ENCODE measurements at regions not wholly inside any gene's neighbourhood (a gene's known extent, or its start where the extent isn't known, plus 50 kb on each side); places are given as distances from the start of the nearest gene placed in this dataset.

DNA sequence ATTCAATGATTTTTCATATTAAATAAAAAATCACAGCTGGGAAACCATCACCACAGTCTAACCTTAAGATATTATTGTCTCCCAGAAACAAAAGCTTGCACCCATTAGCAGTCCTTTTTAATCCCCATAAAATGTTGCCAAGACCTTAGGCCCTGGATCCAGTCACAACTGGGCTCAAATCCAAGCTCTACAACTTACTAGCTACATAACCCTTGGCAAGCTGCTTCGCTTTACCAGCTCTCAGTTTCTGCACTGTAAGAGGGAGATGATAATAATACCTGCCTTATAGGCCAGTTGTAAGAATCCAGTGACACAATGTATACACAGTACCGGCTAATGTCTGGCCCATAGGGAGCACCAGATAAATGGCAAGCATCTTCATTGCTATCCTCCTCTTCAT is 400.9 kb upstream of the FGF13 start:
- no peak for DNase-seq

DNA sequence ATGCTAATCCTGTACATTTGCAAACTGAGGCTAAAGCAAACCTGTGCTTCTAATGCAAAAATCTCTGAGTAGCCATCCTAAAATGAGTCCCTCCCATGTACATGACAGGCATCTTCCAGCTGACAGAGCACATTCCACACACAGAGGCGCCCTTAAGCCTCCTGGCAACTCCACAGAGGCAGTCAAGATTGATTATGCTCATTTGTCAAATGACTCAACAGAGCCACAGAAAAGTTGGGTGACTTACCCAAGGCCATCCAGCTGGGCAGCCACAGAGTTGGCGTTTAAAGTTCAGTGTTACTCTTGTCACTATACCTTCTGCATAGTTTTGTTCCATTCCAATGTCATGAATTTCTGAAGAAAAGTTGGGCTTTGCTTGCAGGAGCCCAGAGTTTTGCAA is 394.6 kb upstream of the FGF13 start:
- no peak for DNase-seq

DNA sequence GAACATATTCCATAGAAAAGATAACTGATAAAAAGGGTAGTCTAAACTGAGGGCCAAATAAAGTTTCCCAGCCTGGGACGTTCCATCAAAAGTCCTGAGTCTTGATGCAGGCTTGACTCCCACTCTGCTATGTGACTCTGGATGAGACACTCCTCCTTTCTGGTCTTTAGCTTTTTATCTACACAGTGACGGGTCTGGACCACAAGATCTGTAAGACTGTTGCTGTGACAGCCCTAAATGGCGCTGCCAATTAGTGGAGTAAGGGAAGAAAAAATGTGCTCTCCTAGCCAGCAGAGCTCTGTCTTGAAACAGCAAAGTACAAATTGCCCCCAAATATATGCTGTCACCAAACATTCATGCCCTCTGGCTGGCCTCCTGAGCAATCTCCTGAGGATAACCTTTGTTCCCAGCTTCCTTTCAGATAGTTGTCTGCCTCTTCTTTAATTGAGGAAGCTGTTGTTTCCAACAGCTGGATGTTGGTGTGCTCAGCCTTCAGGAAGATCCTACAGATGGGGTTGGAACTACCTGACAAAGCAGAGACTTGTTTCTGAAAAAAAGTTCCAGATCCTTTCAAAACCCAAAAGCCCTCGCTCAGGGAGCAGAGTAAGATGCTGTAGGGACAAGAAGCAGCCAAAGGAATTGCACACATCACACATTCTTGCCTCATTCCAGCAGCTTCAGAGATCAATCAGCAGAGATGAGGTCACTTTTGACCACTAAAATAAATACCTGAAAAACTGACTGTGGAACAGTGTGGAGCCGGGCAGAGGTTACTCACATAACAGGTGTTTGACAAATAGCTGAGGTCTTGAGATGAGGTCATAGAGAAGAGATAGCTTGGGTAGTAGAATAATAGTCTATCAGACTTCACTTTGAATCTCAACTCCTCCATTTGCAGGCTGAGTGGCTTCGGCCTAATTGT is 383.4 kb upstream of the FGF13 start:
- no peak for DNase-seq

DNA sequence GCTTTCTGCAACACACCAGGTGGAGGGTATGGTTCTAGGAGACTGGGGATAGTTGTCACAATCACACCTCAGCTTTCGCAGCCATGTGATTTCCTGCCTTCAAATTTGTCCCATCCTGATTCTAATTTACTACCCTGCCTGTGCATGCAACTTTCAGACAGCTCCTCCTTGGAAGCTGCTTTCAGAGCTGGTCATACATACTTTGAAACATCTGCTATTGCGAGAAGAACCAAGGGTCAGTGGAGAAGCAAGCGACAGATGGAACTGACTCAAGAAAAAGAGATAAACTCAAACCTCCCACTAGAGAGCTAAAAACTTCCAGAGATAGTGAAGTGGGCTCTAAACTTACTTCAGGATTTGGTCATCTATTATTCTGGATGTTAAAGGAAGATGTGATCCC is 381.7 kb upstream of the FGF13 start:
- no peak for DNase-seq

DNA sequence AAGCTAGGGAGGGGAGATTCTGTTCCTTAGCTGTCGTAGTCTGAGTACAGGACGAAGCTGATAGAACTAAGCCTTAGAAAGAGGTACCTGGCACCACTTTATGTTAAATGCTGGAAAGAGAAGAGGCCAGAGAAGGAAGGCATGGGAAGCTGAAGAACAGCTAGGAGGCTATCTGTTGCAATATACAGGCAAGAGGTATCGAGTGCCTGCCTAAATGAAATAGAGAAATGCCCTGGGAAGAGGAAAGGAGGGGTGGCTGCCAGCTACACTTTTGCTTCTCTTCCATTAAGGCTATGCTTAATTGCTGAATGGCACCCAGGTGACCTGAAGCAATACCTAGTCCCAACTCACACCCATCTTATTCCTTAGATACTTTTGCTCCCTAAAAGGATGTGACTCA is 380.4 kb upstream of the FGF13 start:
- no peak for DNase-seq

DNA sequence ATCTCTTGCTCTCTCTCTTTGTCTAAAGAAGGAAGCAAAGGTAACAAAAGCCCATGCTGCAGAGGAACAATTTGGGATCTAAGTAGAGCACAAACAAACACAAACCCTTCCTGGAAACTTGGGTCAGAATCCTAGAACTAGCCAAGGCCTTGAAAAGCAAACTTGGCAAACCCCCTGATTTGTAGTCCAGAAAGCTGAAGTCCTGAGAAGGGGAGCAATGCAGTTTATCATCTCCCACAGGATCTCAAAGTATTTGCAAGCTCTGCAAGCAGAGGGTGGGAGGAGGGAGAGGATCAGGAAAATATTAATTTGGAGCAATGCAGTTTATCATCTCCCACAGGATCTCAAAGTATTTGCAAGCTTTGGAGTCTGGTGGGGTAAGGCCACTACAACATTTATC is 379.5 kb upstream of the FGF13 start:
- DNase-seq: no peak

DNA sequence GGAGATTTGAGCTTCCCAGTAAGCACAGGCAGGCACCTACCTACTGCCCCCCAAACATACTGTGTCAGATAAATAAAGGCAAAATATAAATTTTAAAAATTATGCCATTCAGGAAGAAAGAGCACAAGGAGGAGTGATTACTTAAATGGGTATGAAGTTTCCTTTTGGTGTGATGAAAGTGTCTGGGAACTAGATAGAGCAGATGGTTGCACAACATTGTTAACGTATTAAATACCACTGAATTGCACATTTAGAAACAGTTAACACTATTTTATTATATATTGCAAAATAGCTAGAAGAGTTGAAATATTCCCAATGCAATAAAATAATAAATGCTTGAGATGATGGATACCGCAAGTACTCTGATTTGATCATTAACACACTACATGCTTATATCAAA is 374.7 kb upstream of the FGF13 start:
- DNase-seq: no peak

DNA sequence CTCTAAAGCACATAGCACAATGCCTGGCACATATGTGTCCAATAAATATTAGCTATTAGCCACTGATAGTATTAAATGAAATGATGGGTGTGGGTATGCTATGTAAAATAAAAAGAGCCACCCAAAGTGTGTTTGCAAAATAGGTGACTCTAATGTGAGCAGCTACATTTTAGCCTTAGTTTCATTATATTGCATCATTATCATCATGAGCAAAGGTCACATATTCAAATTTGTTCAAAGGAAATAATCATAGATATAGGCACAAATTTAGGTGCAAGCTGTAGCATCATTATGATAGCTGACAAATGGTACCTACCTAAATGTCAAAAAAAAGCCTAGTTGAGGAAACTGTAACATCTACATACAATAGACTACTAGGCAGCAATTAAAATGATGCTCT is 373.9 kb upstream of the FGF13 start:
- DNase-seq: no peak

DNA sequence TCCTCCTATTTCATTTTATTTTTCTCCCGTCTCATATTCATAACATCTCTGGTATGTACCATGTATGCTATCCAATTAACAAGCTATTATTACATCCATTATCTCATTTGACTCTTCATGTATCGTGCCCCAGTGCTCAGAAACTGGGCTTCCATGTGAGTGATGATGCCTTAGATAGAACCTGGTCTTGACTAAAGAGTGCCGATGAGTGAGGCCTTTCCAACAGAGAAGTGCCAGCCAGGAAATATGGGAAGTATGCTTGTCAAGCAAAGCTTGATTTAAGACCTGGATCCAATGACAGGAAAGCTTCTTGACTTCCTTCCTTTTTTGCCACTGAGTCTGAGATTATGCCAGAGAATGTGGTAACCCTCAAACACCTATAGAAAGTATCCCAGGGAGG is 371.7 kb upstream of the FGF13 start:
- DNase-seq: no peak

DNA sequence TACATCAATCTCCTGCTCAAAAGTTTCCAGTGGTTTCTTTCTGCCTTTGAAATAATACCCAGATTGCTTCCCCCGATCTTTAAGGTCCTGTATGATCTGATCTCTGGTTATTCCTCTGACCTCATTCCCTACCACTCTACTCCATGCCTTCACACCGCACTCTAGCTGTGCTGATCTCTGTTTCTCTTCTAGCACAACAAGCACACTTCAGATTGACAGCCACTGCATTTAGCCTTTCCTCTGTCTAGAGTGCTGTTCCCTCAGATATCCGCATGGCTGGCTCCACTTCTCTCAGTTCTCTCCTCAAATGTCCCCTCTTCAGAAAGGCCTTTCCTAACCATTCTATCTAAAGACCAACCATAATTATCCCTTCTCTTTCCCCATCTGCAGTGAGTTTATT is 370.4 kb upstream of the FGF13 start:
- no peak for DNase-seq

DNA sequence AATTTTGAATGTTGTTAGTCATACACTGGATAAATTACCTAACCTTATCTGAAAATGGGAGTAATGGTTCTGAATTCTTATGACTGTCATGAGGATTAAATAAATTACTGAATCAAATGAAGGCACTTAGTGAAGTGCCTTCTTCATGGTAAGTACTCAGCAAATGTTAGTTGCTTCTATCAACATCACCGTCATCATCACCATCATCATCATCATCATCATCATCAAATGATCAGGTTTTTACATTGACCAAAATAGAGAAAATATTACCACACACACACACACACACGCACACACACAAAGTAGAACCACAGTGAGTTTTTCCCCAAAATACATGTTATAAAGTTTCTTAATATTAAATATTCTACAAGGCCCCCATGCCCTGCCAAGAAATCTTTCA is 368.3 kb upstream of the FGF13 start:
- no peak for DNase-seq

DNA sequence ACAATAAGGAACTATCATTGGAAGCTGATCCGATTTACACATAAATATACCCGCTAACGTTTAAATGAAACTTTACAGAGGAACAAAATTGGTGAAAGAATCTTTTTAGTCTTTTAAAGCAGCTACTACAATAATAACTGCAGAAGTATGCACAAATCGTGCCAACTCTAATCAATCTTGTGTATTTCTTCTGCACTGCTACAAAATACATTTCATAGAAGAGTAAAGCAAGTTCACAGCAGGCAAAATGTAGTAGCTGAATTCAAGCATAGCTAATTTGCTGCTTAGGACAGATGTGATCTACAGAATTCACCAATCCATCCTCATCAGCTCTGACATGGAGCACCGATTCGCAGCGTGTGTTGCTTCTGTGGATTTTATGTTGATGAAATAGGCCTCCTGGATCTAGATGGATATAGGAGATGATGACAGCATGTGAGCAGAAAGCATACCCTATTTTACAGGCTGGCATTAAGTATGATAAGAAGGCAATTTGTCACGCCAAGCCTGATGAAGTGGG is 367.3 kb upstream of the FGF13 start:
- DNase-seq: no peak

DNA sequence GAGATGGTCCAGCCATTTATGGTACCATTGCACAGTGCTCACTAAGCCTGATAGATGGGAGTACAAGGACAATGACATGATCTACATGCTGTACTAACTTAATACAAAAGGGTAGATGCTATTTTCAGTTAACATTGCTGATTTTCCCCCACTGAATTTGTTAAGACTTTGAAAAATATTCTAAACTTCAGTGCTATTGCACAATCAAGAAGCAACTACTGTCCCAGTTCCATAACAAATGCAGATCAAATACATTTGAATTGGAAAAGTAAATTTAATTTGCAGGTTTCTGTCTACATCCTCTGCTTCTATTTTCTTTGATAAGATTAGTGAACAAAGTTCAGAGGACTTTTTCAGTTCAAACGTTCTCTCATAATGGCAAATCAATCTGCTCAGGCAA is 366.8 kb upstream of the FGF13 start:
- no peak for DNase-seq

DNA sequence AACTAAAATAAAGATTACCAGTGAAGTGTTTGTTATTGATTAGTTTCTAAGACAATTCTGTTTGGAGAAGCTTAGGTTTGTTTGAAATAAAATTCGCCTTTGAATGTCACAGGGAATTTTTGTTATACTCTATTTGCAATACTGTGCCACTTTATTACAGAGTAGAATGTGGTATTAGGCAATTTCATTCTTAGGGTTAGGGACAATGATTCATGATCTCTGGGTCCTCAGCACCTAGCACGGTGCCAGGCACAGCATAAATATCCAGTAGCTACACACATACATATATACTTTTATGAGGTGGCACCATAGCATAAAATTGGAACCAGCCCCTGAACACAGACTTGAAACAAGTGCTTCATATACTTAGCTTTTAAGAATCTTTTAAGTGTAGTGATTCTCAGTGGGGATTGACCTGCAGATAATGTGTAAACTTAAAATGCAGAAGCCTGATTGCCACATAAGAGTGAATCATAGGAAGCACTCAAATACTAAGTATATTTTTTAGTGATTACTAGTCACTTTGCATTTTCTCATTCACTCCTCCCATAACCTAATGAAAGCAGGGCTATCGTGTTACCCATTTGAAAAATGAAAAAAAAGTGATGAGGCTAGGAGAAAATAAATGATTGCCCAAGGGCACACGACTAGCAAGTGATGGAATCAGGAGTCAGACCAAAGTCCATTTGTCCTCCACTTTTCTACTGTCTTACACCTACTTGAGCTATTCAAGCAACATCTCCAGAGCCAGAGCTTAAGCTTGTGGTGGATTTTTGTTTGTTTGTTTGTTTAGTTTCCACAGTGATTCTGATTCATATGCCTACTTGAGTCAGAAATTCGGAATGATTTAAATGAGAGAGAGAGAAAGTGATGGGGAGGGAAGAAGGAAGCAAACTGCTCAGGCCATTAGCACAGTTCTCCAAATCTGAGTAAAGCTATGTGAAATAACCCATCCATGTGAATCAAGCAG is 366.0 kb upstream of the FGF13 start:
- DNase-seq: no peak

DNA sequence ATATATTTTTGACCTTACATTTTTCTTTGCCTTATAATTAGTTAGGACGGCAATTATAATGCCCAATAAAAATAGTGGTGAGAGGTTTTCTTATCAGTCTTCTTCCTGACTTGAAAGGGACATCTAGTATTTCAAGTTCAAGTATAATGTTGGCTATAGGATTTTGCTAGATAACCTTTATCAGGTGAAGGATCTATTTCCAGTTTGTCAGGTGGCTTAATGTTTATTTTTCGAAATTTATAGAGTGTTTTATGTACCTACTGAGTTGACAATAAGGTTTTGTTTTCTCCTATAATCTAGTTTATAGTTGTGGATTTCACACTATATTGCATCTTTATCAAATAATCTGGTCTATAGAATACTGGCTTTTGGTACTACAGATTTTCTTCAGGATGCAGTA is 351.8 kb upstream of the FGF13 start:
- DNase-seq: no peak

DNA sequence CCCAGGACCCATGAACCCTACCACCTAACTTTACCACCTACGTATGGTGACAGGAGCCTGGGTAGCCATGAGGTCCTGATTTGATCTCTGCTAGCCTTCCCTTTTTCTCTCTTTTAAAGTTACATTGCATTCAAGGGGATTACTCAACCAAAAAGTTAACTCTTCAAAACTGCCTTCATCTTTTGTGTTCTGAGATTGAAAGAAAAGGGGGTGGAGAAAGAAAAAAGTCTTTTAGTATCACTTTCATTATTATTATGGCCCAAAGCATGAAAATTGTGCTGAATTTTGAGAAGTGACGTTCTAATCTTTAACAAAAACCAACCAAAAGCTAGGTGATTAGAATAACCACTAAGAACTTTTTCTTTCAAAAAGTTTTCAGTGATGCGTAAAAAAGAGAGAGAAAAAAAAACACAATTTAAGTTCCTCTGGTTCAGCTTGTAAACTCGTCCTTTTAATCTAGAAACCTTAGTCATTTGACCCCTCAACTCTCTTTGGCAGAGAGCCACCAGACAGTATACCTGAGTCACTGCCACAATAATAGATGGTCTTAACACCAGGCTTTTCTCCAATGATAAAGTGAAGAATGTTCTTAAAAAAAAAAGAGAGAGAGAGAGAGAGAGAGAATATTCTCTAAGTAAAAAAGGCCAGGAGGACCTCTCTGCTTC is 347.4 kb upstream of the FGF13 start:
- DNase-seq: no peak

DNA sequence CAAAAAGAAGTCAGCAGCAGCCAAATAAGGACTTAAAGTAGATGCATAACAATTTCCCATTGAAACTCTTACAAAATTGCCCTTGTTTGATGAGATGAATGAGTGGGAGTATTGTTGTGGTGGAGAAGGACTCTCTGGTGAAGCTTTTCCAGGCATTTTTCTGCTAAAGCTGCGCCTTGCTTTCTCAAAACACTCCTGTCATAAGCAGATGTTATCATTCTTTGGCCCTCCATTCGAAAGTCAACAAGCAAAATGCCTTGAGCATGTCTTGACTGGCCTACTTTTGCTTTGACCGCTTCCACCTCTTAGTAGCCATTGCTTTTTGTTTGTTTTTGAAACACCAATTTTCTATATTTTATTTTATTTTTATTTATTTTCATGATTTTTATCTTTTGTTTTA is 340.9 kb upstream of the FGF13 start:
- DNase-seq: no peak

DNA sequence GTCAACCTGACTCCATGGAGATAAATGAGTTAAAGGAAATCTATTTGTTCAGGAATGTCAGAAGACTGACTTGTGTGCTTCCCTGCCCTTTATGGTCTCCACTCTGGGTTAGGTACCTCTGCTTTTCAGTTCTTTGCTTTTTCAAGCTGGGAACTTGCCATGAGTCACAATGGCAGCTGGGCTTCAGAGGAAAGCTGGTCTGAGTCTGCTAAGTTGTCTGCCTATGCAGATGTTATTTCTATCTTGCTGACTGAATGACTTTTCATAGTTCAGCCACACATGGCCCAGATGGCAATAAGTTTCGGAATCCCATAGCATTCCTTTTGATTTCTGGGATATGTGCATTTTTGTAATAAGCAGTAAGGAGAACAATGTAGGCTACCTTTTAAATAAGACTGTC is 337.9 kb upstream of the FGF13 start:
- DNase-seq: no peak

DNA sequence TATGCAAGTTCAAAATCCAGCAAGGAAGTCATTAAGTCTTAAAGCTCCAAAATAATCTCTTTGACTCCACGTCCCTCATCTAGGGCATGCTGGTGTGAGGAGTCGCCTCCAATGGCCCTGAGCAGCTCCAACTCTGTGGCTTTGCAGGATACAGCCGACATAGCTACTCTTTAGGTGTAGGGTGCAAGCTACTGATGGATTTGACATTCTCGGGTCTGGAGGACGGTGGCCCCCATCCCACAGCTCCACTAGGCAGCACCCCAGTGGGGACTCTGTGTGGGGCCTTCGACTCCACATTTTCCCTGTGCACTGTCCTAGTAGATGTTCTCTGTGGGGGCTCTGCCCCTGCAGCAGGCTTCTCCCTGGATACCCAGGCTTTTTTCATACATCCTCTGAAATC is 333.2 kb upstream of the FGF13 start:
- DNase-seq: no peak

DNA sequence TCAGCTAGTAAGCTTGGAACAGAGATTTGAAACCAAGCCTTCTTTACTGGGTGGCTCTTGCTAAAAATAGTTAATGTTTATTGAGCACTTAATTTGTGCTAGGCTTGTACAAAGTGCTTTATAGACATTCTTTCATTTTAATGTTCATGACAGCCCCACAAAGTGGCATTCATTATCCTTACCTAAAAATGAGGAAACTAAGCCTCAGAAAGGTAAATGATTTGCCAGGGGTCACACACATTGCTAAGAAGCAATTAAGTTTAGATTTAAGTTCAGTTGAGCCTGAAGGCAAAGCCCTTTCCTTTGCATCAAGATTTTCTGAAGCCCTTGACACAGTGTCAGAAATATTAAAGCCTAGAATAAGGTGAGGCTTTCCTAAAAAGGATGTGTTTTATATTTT is 327.5 kb upstream of the FGF13 start:
- no peak for DNase-seq

DNA sequence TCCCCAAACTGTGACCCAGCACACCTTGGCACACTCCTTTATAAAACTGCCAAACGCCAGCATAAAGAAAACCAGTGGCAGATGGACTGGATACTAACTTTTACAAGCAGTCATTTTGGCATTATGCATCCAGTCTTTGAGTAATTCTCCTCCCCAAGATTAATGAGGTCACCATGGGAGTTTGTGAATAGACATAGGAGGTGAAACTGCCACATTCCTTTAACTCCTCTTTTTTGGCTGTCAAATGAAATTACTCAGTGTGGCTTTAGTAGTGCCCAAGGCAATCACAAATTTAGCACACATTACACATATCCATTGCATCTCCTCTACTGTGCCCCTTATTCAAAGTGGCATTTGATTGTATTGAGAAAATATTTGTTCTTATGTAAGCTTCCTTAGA is 315.3 kb upstream of the FGF13 start:
- no peak for DNase-seq

DNA sequence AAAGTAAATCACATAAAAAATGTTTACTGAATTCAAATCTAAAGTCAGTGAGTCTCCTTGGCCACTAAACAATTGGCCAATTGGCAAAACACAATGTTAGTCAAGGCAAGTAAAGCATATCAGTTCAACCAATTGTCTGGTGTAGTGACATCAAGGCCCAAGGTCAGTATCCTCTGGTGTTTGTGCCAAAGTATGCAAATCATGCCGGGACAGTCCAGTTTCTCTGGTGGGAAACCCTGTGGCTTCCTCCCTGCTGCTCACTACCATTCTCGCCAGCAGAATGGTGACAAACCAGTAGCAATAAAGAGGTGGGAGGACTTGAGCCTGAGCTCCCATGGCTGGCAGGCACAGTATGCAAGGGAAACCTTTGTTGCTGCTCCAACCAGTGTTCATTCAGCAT is 314.9 kb upstream of the FGF13 start:
- no peak for DNase-seq

DNA sequence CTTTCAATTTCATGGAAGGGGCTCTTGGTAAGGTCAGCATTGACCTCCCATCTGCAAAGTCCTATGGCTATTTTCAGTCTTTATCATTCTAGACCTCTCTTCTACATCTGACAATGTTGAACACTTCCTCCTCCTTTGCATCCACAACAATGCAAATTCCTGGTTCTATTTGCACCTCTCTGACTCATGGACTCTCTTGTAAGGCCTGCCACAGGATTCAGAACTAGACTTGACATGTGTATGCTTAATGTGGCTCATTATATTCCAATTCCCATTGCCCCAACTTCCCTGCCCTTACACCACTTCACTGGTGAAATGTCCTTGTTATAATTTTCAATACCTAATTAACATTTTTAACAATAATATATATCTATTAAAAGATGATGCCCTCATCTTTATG is 314.3 kb upstream of the FGF13 start:
- DNase-seq: no peak

Measured in NCI-H524 treated with DMSO at 0.1 percent for 48 hours (cell line).